ENCODE measurements at regions not wholly inside any gene's neighbourhood (a gene's known extent, or its start where the extent isn't known, plus 50 kb on each side); places are given as distances from the start of the nearest gene placed in this dataset.

- TF ChIP-seq POLR2A (IDR thresholded peaks at IDR 0.05; ENCODE audit: extremely low read depth, insufficient read length) (no peak), CTCF (IDR thresholded peaks at IDR 0.05; ENCODE audit: low read depth, low read length) (no peak), MAX (IDR thresholded peaks at IDR 0.05; ENCODE audit: low read depth, low read length) (no peak), MYC (IDR thresholded peaks at IDR 0.05; ENCODE audit: low read depth, low read length) (no peak)
Measured at GRCh38 chr6:2467929-2468600, 222.7 kb upstream of the GMDS start.

All from NB4 (cell line).